SK-N-MC (cell line): ENCODE measurements at regions not wholly inside any gene's neighbourhood (a gene's known extent, or its start where the extent isn't known, plus 50 kb on each side); places are given as distances from the start of the nearest gene placed in this dataset.

Experiments
- DNase-seq: peaks from one replicate; pipeline ENCODE4 v3.0.0-alpha.2; 2011; ENCODE audit warnings: low read depth, low spot score
- H3K27ac ChIP-seq: fragments of 200-600 bp; sonication (generic); 2 replicates; pipeline ENCODE4 v1.5.1; 2016; ENCODE audit warnings: mixed run types
- H3K36me3 ChIP-seq: fragments of 200-600 bp; sonication (generic); 2 replicates; pipeline ENCODE4 v1.6.1; 2017; ENCODE audit warnings: antibody characterized with exemption, low read length, mixed read lengths; ENCODE audit not compliant: insufficient read depth
- H3K4me3 ChIP-seq: fragments of 200-600 bp; sonication (generic); 2 replicates; pipeline ENCODE4 v1.5.1; 2016
- H3K9ac ChIP-seq: fragments of 200-600 bp; sonication (generic); 2 replicates; pipeline ENCODE4 v1.8.0; 2017; ENCODE audit warnings: mixed run types, mixed read lengths; ENCODE audit not compliant: insufficient read length
- H3K9me3 ChIP-seq: fragments of 200-600 bp; sonication (generic); 2 replicates; pipeline ENCODE4 v1.6.1; 2017; ENCODE audit warnings: low read depth, mild to moderate bottlenecking, antibody characterized with exemption, low read length, moderate library complexity, mixed read lengths
- EZH2 ChIP-seq: fragments of 200-600 bp; sonication (generic); IDR thresholded peaks from one replicate; pipeline ENCODE4 v1.6.1; 2017; ENCODE audit warnings: antibody characterized with exemption
- FOXP2 ChIP-seq: optimal IDR thresholded peaks from 2 replicates; pipeline ENCODE3; 2011; ENCODE audit warnings: mild to moderate bottlenecking, moderate library complexity; ENCODE audit not compliant: insufficient read depth; ENCODE audit errors: extremely low read length, control extremely low read depth
- POLR2AphosphoS5 ChIP-seq: IDR thresholded peaks from 2 replicates; pipeline ENCODE4 v1.6.1; 2012; ENCODE audit warnings: mild to moderate bottlenecking, low read depth, low read length, borderline replicate concordance

GRCh38 chr3:42027571-42027970 is 63.6 kb upstream of the TRAK1 start:
- no peaks in the 10 kb centered on the region for H3K36me3 ChIP-seq
- no peak for DNase-seq
- TF ChIP-seq EZH2 (no peak), POLR2AphosphoS5 (no peak), FOXP2 (no peak)
- no peak overlapping the region for H3K27ac ChIP-seq
- no peak overlapping the region for H3K9ac ChIP-seq
- H3K9me3 ChIP-seq, result no peaks in the 10 kb centered on the region
- no peak overlapping the region for H3K4me3 ChIP-seq

- H3K4me3 ChIP-seq, result peak overlapping the region; percentile 74
These were observed 63.7 kb upstream of the ULK4 start for GRCh38 chr3:42025370-42026138.

GRCh38 chr3:42024591-42025351 is 62.9 kb upstream of the ULK4 start:
- Histone ChIP-seq H3K36me3 (no peaks in the 10 kb centered on the region), H3K9ac (peak overlapping the region; percentile 81), H3K4me3 (peak overlapping the region; percentile 74), H3K27ac (peak overlapping the region; percentile 99), H3K9me3 (no peaks in the 10 kb centered on the region)
- DNase-seq, result no peak
- TF ChIP-seq FOXP2 (no peak), EZH2 (no peak), POLR2AphosphoS5 (no peak)

More at GRCh38 chr3:42025370-42026138, 63.7 kb upstream of the ULK4 start:
- no peaks in the 10 kb centered on the region for H3K9me3 ChIP-seq
- H3K36me3 ChIP-seq, result no peaks in the 10 kb centered on the region
- peak overlapping the region; percentile 99 for H3K27ac ChIP-seq
- peak; percentile 86 for DNase-seq
- TF ChIP-seq FOXP2 (no peak), POLR2AphosphoS5 (peak; percentile 49)
- peak overlapping the region; percentile 81 for H3K9ac ChIP-seq

GRCh38 chr3:42023380-42023779 is 61.5 kb upstream of the ULK4 start:
- Histone ChIP-seq H3K9ac (no peak overlapping the region), H3K36me3 (no peaks in the 10 kb centered on the region), H3K27ac (no peak overlapping the region), H3K4me3 (no peak overlapping the region), H3K9me3 (no peaks in the 10 kb centered on the region)
- DNase-seq, result no peak
- TF ChIP-seq EZH2, result no peak

GRCh38 chr3:42022355-42022754 is 60.5 kb upstream of the ULK4 start:
- no peak for DNase-seq
- TF ChIP-seq EZH2 (no peak), POLR2AphosphoS5 (no peak), FOXP2 (no peak)
- H3K9ac ChIP-seq, result no peak overlapping the region
- no peaks in the 10 kb centered on the region for H3K36me3 ChIP-seq
- no peak overlapping the region for H3K4me3 ChIP-seq
- no peak overlapping the region for H3K27ac ChIP-seq
- no peaks in the 10 kb centered on the region for H3K9me3 ChIP-seq

- Histone ChIP-seq H3K9me3 (no peaks in the 10 kb centered on the region), H3K36me3 (no peaks in the 10 kb centered on the region), H3K4me3 (no peak overlapping the region), H3K27ac (no peak overlapping the region), H3K9ac (no peak overlapping the region)
- no peak for DNase-seq
- TF ChIP-seq EZH2, result no peak
These were observed 58.9 kb upstream of the ULK4 start for GRCh38 chr3:42020684-42021307.

GRCh38 chr3:42019953-42020260 is 58.0 kb upstream of the ULK4 start:
- DNase-seq, result no peak
- no peak overlapping the region for H3K9ac ChIP-seq
- H3K9me3 ChIP-seq, result no peaks in the 10 kb centered on the region
- TF ChIP-seq FOXP2 (no peak), EZH2 (no peak), POLR2AphosphoS5 (no peak)
- H3K4me3 ChIP-seq, result no peak overlapping the region
- no peaks in the 10 kb centered on the region for H3K36me3 ChIP-seq
- H3K27ac ChIP-seq, result no peak overlapping the region

- H3K36me3 ChIP-seq, result no peaks in the 10 kb centered on the region
- TF ChIP-seq POLR2AphosphoS5 (no peak), FOXP2 (no peak), EZH2 (no peak)
- no peaks in the 10 kb centered on the region for H3K9me3 ChIP-seq
- H3K9ac ChIP-seq, result no peak overlapping the region
- no peak for DNase-seq
- H3K4me3 ChIP-seq, result no peak overlapping the region
- H3K27ac ChIP-seq, result no peak overlapping the region
These were observed 57.4 kb upstream of the ULK4 start for GRCh38 chr3:42019144-42019952.
